Activated CD4-positive, alpha-beta memory T cell treated with anti-CD3 and anti-CD28 coated beads, Interleukin-2, amount 10 ng/mL, durations not matched to agents 7 days and 5 days (primary cell): ENCODE measurements at regions not wholly inside any gene's neighbourhood (a gene's known extent, or its start where the extent isn't known, plus 50 kb on each side); places are given as distances from the start of the nearest gene placed in this dataset.
"Not testable (repeated sequence)": the region's sequence is repeated elsewhere in the genome, so short reads cannot be mapped to it uniquely, and the experiment has no call there.

Experiments used
- CTCF ChIA-PET: fragments of 350-600 bp; sonication (Branson Sonifier 250); formaldehyde crosslinking; loops from one replicate; lab custom pipeline; 2021; ENCODE audit warnings: antibody characterized with exemption, inconsistent platforms; lab: Charles Lee
- POLR2A ChIA-PET: fragments of 350-600 bp; sonication (Branson Sonifier 250); formaldehyde crosslinking; loops from one replicate; lab custom pipeline; 2021; ENCODE audit warnings: antibody characterized with exemption; lab: Charles Lee
- DNase-seq: peaks from one replicate; pipeline ENCODE4 v3.0.0-alpha.2; 2020
- H3K27ac Mint-ChIP-seq: one replicate; pipeline ENCODE4 v1.8.0; 2021; ENCODE audit warnings: mild to moderate bottlenecking, mixed read lengths
- H3K27me3 Mint-ChIP-seq: one replicate; pipeline ENCODE4 v1.8.0; 2021; ENCODE audit warnings: mixed read lengths
- H3K36me3 Mint-ChIP-seq: one replicate; pipeline ENCODE4 v1.8.0; 2021; ENCODE audit warnings: low read depth, mixed read lengths
- H3K4me1 Mint-ChIP-seq: one replicate; pipeline ENCODE4 v1.8.0; 2021; ENCODE audit warnings: mixed read lengths
- H3K4me3 Mint-ChIP-seq: one replicate; pipeline ENCODE4 v1.8.0; 2021; ENCODE audit warnings: mild to moderate bottlenecking, mixed read lengths
- H3K9me3 Mint-ChIP-seq: one replicate; pipeline ENCODE4 v1.8.0; 2021; ENCODE audit warnings: mixed read lengths

DNA sequence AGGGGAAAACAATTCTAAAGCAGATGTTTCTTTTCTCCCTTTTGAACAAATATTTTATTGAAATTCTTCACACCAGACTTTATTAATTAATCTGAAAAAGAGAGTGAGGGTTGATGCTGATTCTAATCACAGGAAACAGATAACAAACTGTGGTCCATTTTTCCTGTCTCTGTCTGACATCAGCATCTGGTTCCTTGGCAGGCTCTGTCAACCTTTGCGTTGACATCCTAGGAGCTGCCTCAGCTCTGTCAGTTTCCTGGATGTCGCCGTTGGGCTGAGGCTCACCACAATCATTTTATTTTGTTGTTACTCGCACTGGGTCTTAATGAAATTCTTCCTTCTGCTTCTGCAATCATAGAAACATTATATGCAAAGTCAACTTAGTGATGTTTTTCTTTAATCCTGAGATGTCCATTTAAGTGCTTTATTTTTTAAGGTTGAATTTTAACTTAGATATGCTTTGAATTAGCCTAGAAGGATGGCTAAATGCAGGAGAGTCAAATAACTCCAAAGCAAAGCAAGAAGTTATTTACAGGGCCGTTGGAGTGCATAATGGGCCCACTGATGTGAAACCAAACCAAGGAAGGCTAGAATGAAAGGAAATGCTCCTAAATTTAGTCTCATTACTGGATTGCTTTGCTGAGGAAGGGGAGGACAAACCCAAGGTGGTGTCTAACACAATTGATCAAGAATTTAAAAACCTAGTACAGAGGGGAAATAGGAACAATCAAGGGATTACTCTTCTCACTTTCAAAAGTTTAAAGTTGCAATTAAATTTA is 542.4 kb downstream of the FLRT2 start:
- H3K36me3 Mint-ChIP-seq, result no peaks in the 10 kb centered on the region
- H3K9me3 Mint-ChIP-seq, result no peaks in the 10 kb centered on the region
- no peak overlapping the region for H3K4me3 Mint-ChIP-seq
- H3K27ac Mint-ChIP-seq, result no peak overlapping the region
- POLR2A ChIA-PET, result no interaction called here
- CTCF ChIA-PET, result no interaction called here
- DNase-seq, result no peak
- no peaks in the 10 kb centered on the region for H3K27me3 Mint-ChIP-seq
- peaks cover 5% of the 10 kb centered on the region for H3K4me1 Mint-ChIP-seq

DNA sequence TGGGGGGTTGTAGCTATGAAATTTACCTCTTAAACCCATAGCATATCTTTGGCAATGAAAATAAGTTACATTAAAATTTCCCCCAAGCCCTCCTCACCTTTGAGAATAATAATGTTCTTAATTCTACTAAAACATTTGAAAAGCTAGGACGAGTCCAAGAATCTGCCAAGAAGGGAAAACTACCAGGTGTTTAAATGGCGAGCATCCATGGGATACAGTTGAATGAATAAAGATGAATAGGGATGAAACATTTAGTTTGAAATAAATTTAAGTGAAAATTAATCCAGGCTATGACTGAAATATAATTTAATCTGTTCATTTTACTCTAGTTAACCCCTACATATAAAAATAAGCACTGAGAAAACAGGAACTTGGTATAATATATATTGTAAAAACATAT is 536.7 kb downstream of the FLRT2 start:
- POLR2A ChIA-PET, result no interaction called here
- no peak for DNase-seq
- CTCF ChIA-PET, result no interaction called here
- Mint-ChIP-seq H3K27ac (no peak overlapping the region), H3K27me3 (no peaks in the 10 kb centered on the region), H3K9me3 (peaks cover 4% of the 10 kb centered on the region), H3K4me3 (no peak overlapping the region), H3K4me1 (no peaks in the 10 kb centered on the region), H3K36me3 (no peaks in the 10 kb centered on the region)

DNA sequence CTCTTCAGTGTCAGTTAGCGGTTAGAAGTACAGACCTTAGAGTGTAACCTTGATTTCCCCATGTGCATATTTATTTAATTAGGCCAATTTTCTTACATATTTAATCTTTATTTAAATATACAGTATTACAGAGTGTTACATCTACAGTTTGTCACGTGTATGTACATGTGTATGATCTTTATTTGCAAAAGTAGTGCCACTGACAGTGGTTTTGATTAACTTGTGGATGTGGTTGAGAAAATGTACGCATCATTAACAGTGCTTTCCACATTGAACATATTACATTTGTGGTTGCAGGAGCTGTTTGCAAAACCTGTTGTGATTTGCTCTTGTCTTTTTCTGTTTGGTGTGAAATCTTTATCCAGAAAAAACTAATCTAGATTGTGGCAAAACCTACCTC is 535.5 kb downstream of the FLRT2 start:
- no peak overlapping the region for H3K27ac Mint-ChIP-seq
- no peaks in the 10 kb centered on the region for H3K27me3 Mint-ChIP-seq
- CTCF ChIA-PET, result no interaction called here

DNA sequence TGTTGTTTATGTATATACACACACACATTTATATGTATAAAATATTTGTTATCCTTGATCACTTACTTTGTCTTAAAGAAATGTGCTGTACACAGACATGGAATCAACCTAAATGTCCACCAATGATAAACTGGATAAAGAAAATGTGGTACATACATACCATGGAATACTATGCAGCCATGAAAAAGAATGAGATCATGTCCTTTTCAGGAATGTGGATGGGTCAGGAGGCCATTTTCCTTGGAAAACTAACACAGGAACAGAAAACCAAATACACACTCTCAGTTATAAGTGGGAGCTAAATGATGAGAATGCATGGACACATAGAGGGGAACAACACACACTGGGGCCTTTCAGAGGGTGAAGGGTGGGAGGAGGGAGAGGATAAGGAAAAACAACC is 534.7 kb downstream of the FLRT2 start:
- POLR2A ChIA-PET, result interaction anchor here (0.6 kb wide), 1 partner anchor 103 kb away, joined by 3 read pairs; no protein-coding TSS in a partner anchor
- H3K27ac Mint-ChIP-seq, H3K4me3 Mint-ChIP-seq, CTCF ChIA-PET, H3K4me1 Mint-ChIP-seq, H3K27me3 Mint-ChIP-seq, H3K36me3 Mint-ChIP-seq, H3K9me3 Mint-ChIP-seq, DNase-seq: not testable (repeated sequence)

More for the DNA sequence above, 535.5 kb downstream of the FLRT2 start:
- POLR2A ChIA-PET, result interaction anchor here (0.6 kb wide), 1 partner anchor 104 kb away, joined by 3 read pairs; no protein-coding TSS in a partner anchor
- H3K9me3 Mint-ChIP-seq, result peaks cover 4% of the 10 kb centered on the region
- no peak overlapping the region for H3K4me3 Mint-ChIP-seq
- no peaks in the 10 kb centered on the region for H3K36me3 Mint-ChIP-seq
- no peak for DNase-seq
- no peaks in the 10 kb centered on the region for H3K4me1 Mint-ChIP-seq

DNA sequence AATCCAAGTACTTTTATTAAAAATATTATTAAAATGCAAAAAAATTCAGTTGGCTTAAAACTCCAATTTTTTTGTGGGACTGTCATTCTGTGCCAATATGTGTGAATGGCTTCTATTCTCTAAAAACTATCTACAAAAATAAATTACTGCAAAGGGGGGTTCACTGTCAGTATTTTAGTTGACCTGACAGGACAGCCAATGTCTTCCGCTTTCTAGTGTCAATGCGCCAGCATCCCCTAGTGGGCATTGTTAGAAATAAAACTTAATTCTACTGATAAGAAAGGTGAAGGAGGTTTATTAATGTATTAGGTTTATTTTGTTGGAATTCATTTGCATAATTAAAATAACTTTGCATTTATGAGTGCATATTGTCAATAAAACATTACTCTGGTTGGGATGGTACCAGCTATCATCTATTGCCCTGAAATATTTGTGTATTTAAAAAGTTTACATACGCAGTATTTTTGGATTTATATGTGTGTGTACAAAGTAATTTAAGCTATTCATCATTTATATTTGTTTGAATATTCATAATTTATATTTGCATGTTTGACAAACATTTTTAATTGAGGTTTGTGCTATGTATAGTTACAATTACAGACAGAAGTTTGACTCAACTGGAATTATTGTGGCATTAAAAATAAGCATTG is 527.2 kb downstream of the FLRT2 start:
- H3K9me3 Mint-ChIP-seq, result no peaks in the 10 kb centered on the region
- no peaks in the 10 kb centered on the region for H3K4me1 Mint-ChIP-seq
- CTCF ChIA-PET, result interaction anchor here (0.6 to 1.3 kb wide), 3 partner anchors 21 to 190 kb away, joined by 3 to 7 read pairs (median 4); no protein-coding TSS in a partner anchor
- DNase-seq, result peak; percentile 19
- POLR2A ChIA-PET, result no interaction called here
- no peaks in the 10 kb centered on the region for H3K27me3 Mint-ChIP-seq
- H3K27ac Mint-ChIP-seq, result no peak overlapping the region
- no peak overlapping the region for H3K4me3 Mint-ChIP-seq
- no peaks in the 10 kb centered on the region for H3K36me3 Mint-ChIP-seq

DNA sequence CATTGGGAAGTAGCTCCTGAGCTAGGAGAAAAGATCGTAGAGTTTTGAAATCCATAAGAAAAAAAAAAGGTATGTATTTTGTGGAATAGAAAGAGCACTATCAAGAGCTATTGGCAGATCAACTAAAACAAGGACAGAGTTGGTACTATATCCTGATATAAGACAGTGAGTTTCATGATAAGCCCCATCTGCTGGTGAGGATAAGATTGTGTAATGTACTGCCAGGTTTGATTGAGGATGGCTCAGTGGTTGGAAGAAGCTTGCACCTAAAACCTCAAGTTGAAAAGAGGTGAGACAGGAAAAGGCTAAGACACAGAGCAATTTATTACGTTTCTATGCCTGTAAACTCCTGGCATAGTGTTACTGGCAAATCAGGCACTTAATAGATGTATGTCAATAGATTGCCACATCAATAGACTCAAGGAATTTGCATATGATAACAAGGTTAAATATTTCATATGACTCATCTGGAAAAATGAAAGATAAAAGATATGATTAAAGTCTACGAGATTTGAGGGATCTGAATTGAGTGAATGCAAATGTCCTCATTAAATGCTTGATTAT is 525.6 kb downstream of the FLRT2 start:
- no peak for DNase-seq
- Mint-ChIP-seq H3K36me3 (no peaks in the 10 kb centered on the region), H3K4me1 (no peaks in the 10 kb centered on the region), H3K9me3 (no peaks in the 10 kb centered on the region), H3K4me3 (no peak overlapping the region), H3K27me3 (no peaks in the 10 kb centered on the region), H3K27ac (no peak overlapping the region)
- ChIA-PET CTCF (interaction anchor here (1.9 to 2.0 kb wide), 2 partner anchors 17 to 19 kb away, joined by 5 to 6 read pairs; no protein-coding TSS in a partner anchor), POLR2A (no interaction called here)

DNA sequence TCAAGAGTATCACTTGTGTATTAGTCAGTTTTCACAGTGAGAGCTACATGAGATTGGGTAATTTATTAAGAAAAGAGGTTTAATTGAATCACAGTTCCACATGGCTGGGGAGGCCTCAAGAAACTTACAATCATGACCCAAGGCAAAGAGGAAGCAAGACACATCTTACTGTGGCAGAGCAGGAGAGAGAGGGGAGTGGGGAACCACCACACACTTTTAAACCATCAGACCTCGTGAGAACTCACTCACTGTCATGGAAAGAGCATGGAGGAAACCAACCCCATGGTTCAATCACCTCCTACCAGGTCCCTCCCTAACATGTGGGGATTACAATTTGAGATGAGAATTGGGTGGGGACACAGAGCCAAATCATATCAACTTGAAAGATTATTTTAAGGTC is 522.9 kb downstream of the FLRT2 start:
- H3K36me3 Mint-ChIP-seq, result no peaks in the 10 kb centered on the region
- H3K4me1 Mint-ChIP-seq, result no peaks in the 10 kb centered on the region
- no peak overlapping the region for H3K27ac Mint-ChIP-seq
- no peak for DNase-seq
- H3K9me3 Mint-ChIP-seq, result no peaks in the 10 kb centered on the region
- H3K4me3 Mint-ChIP-seq, result no peak overlapping the region
- no peaks in the 10 kb centered on the region for H3K27me3 Mint-ChIP-seq
- ChIA-PET POLR2A (no interaction called here), CTCF (no interaction called here)

DNA sequence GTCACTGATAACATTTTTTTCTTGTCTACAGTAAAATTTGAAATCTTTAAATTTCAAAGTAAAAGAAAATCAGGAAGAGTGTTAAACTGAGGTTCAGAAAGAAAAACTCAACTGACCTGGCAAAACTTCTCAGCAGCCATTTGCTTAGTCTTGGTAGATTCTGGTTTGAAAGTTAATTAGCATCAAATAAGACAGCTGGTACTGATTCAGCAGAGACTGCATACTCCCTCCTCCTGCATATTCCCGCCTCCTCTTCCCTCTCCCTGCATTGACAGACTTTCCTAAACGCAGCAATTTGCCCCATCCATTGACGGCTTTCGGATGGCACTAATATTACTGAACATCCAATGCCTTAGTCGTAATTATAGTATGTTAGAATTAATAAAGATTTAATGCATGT is 520.8 kb downstream of the FLRT2 start:
- ChIA-PET POLR2A (no interaction called here), CTCF (no interaction called here)
- Mint-ChIP-seq H3K4me1 (no peaks in the 10 kb centered on the region), H3K27ac (no peak overlapping the region), H3K27me3 (no peaks in the 10 kb centered on the region), H3K4me3 (no peak overlapping the region), H3K36me3 (no peaks in the 10 kb centered on the region), H3K9me3 (no peaks in the 10 kb centered on the region)
- DNase-seq, result no peak

DNA sequence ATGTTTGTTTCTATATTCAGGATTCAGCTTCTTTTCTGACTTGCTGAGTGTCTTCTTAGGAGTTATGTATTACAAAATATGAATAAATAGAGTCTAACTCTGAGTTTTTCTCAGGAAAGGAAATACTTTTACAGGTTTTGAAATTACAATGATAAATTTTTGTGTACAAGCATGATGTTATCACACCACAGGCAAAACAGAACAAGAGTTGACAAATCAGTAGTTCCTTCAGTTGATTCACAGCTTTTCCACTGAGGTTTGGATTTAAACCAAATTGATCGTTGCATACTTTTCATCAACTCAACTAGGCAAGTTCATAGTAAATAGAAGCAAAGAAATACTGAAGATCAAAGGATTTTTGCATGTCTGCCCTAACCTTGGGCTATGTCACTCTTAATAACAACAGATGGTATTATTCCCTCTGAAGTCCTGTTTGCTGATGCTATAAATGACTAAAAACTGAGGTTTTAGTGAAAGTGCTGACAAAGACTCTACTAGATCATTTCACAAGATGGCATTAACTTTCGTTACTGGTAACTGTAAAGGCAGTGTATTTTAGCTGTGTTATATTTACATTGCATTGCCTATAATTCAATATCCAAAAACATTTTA is 520.2 kb downstream of the FLRT2 start:
- DNase-seq, result no peak
- ChIA-PET POLR2A (no interaction called here), CTCF (interaction anchor here (0.9 kb wide), 1 partner anchor 14 kb away, joined by 4 read pairs; no protein-coding TSS in a partner anchor)
- no peaks in the 10 kb centered on the region for H3K27me3 Mint-ChIP-seq
- no peaks in the 10 kb centered on the region for H3K4me1 Mint-ChIP-seq
- H3K9me3 Mint-ChIP-seq, result no peaks in the 10 kb centered on the region
- H3K4me3 Mint-ChIP-seq, result no peak overlapping the region
- H3K27ac Mint-ChIP-seq, result no peak overlapping the region
- no peaks in the 10 kb centered on the region for H3K36me3 Mint-ChIP-seq

DNA sequence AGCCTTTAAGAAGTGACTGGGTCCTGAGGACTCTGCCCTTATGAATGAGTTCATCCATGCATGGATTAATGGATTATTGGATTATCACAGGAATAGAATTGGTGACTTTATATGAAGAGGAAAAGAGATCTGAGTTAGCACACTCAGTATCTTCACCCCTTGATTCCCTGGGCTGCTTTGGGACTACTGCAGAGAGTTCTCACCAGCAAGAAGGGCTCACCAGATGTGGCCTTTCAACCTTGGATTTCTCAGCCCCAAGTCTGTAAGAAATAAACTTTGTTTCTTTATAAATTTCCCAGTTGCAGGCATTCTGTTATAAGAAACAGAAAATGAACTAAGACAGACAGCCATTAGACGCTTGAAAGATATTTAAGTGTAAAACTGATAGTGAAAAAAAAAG is 509.2 kb downstream of the FLRT2 start:
- H3K27me3 Mint-ChIP-seq, result no peaks in the 10 kb centered on the region
- no peak overlapping the region for H3K27ac Mint-ChIP-seq
- H3K36me3 Mint-ChIP-seq, result no peaks in the 10 kb centered on the region
- H3K4me3 Mint-ChIP-seq, result no peak overlapping the region
- POLR2A ChIA-PET, result no interaction called here
- CTCF ChIA-PET, result interaction anchor here (1.1 to 1.2 kb wide), 2 partner anchors 16 to 21 kb away, joined by 3 to 6 read pairs; no protein-coding TSS in a partner anchor
- peaks cover 3% of the 10 kb centered on the region for H3K9me3 Mint-ChIP-seq
- DNase-seq, result no peak
- no peaks in the 10 kb centered on the region for H3K4me1 Mint-ChIP-seq

DNA sequence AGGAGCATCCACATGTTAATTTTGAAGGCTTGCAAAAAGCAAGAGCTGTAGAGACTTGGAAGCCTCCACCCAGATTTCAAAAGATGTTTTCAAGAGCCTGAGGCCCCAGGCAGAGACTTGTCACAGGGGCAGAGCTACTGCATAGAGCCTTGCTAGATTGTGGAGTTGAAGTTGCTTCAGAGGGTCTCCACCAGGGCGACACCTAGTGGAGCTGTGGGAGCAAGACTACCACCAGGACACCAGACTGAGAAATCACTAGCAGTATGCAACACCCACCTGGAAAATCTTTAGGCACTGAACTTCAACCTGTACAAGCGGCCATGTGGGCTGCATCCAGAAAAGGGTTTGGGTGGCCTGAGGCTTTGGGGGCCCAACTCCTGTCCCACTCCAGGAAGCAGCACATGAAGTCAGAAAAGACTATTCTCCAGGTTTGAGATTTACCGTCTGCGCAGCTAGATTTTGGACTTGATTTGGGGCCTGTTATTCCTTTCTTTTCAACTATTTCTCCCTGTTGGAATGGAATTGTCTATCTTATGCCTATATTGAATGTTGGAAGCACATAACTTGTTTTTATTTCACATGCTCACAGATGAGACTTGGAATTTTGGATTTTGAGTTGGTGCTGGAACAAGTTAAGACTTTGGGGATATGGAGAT is 508.6 kb downstream of the FLRT2 start:
- CTCF ChIA-PET, result interaction anchor here (1.0 to 1.2 kb wide), 3 partner anchors 11 to 20 kb away, joined by 3 to 6 read pairs (median 3); no protein-coding TSS in a partner anchor

DNA sequence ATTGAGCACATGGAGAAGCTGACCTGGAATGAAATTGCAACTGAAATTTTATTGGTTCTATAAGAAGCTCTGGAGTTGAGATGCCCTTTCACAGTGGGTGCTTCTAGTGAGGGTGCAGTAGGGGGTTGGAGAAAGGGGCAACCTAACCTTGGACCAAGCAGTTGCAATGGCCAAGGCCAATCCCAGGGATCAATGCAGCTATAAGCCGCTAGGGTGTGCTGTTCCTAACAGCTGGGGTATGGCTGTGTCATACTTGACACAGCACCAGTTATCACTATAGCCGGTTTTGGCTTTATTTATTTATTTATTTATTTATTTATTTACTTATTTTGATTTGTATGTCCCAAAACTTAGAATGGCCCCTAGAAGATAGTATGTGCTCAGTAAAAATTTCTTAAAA is 505.9 kb downstream of the FLRT2 start:
- H3K27me3 Mint-ChIP-seq, result no peaks in the 10 kb centered on the region
- DNase-seq, result no peak
- ChIA-PET CTCF (interaction anchor here (1.4 to 1.8 kb wide), 4 partner anchors 14 to 168 kb away, joined by 4 to 7 read pairs (median 6); no protein-coding TSS in a partner anchor), POLR2A (no interaction called here)
- H3K4me1 Mint-ChIP-seq, result no peaks in the 10 kb centered on the region
- H3K36me3 Mint-ChIP-seq, result no peaks in the 10 kb centered on the region
- no peaks in the 10 kb centered on the region for H3K9me3 Mint-ChIP-seq
- no peak overlapping the region for H3K4me3 Mint-ChIP-seq
- H3K27ac Mint-ChIP-seq, result no peak overlapping the region

More for the DNA sequence above, 508.6 kb downstream of the FLRT2 start:
- POLR2A ChIA-PET, result no interaction called here
- H3K4me3 Mint-ChIP-seq, result no peak overlapping the region
- H3K27ac Mint-ChIP-seq, result no peak overlapping the region
- H3K9me3 Mint-ChIP-seq, result no peaks in the 10 kb centered on the region
- no peaks in the 10 kb centered on the region for H3K4me1 Mint-ChIP-seq
- no peaks in the 10 kb centered on the region for H3K36me3 Mint-ChIP-seq
- H3K27me3 Mint-ChIP-seq, result no peaks in the 10 kb centered on the region
- peak; percentile 34 for DNase-seq
